ENCODE measurements at regions not wholly inside any gene's neighbourhood (a gene's known extent, or its start where the extent isn't known, plus 50 kb on each side); places are given as distances from the start of the nearest gene placed in this dataset.
"Not testable (repeated sequence)": the region's sequence is repeated elsewhere in the genome, so short reads cannot be mapped to it uniquely, and the experiment has no call there.

- H3K36me3 Mint-ChIP-seq (ENCODE audit: low read depth) = no peaks in the 10 kb centered on the region
Measured at GRCh38 chr2:144630459-144631215, 110.7 kb upstream of the ZEB2 start.

GRCh38 chr2:144629935-144630334 lies 110.0 kb upstream of the ZEB2 start:
- ATAC-seq (no peak), DNase-seq (no peak)
- no peaks in the 10 kb centered on the region for H3K9me3 ChIP-seq (ENCODE audit: control insufficient read depth, low read length, poor library complexity, severe bottlenecking)
- no peaks in the 10 kb centered on the region for H3K4me1 Mint-ChIP-seq
- no peaks in the 10 kb centered on the region for H3K36me3 Mint-ChIP-seq (ENCODE audit: low read depth)
- H3K27me3 Mint-ChIP-seq = peaks cover 18% of the 10 kb centered on the region
- H3K4me3 Mint-ChIP-seq = no peak overlapping the region
- H3K27ac Mint-ChIP-seq = no peak overlapping the region

More at GRCh38 chr2:144630459-144631215, 110.7 kb upstream of the ZEB2 start:
- Mint-ChIP-seq H3K27ac (no peak overlapping the region), H3K27me3 (peaks cover 14% of the 10 kb centered on the region), H3K4me1 (no peaks in the 10 kb centered on the region), H3K4me3 (peak overlapping the region; percentile 25)
- DNase-seq (no peak), ATAC-seq (no peak)
- H3K9me3 ChIP-seq (ENCODE audit: control insufficient read depth, low read length, poor library complexity, severe bottlenecking) = no peaks in the 10 kb centered on the region

DNA sequence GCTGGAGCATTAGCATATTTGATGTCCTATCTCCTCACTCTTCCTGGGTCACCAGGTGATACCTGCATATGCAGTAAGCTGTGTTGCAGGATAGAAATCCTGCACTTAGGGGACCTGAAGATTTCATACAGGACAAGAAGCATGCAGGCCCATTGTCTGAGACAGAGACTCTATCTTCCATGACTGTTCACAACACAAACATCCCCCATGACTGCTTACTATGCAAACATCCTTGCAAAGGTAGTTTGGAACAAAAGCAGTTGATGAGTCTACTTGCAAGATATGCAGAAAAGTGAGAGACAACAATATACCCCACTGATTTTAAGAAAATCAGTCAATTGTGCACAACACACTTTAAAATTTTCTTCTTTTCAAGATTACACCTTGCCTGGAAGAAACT lies 108.6 kb upstream of the ZEB2 start:
- peaks cover 19% of the 10 kb centered on the region for H3K27me3 Mint-ChIP-seq
- H3K4me3 Mint-ChIP-seq = no peak overlapping the region
- DNase-seq (no peak), ATAC-seq (no peak)
- no peak overlapping the region for H3K27ac Mint-ChIP-seq
- no peaks in the 10 kb centered on the region for H3K4me1 Mint-ChIP-seq
- H3K9me3 ChIP-seq (ENCODE audit: control insufficient read depth, low read length, poor library complexity, severe bottlenecking) = no peaks in the 10 kb centered on the region
- no peaks in the 10 kb centered on the region for H3K36me3 Mint-ChIP-seq (ENCODE audit: low read depth)

DNA sequence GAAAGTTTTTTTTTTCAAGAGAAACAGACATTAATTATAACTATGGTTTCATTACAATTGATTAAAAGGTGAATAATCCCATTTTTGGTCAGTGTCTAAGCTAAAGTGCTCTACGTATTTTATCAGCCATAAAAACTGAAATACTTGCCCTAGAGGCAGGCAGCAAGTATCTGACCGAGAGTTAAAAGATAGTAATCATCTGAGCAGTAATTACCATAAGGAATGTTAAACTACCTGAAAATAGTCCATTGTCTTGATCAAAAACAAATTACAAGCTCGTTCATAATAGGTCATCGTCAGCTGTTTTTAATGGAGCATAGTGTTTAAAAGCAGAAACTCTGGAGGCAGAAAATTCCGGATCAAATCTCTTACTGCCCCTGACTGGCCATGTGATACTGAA lies 105.7 kb upstream of the ZEB2 start:
- no peak overlapping the region for H3K4me3 Mint-ChIP-seq
- no peaks in the 10 kb centered on the region for H3K9me3 ChIP-seq (ENCODE audit: control insufficient read depth, low read length, poor library complexity, severe bottlenecking)
- no peaks in the 10 kb centered on the region for H3K4me1 Mint-ChIP-seq
- no peak overlapping the region for H3K27ac Mint-ChIP-seq
- no peaks in the 10 kb centered on the region for H3K36me3 Mint-ChIP-seq (ENCODE audit: low read depth)
- ATAC-seq = no peak
- peaks cover 19% of the 10 kb centered on the region for H3K27me3 Mint-ChIP-seq
- no peak for DNase-seq

GRCh38 chr2:144625226-144625625 lies 105.3 kb upstream of the ZEB2 start:
- no peaks in the 10 kb centered on the region for H3K4me1 Mint-ChIP-seq
- H3K36me3 Mint-ChIP-seq (ENCODE audit: low read depth) = no peaks in the 10 kb centered on the region
- DNase-seq = no peak
- H3K27me3 Mint-ChIP-seq = peaks cover 19% of the 10 kb centered on the region
- no peak overlapping the region for H3K27ac Mint-ChIP-seq
- ATAC-seq = no peak
- H3K4me3 Mint-ChIP-seq = no peak overlapping the region
- no peaks in the 10 kb centered on the region for H3K9me3 ChIP-seq (ENCODE audit: control insufficient read depth, low read length, poor library complexity, severe bottlenecking)

DNA sequence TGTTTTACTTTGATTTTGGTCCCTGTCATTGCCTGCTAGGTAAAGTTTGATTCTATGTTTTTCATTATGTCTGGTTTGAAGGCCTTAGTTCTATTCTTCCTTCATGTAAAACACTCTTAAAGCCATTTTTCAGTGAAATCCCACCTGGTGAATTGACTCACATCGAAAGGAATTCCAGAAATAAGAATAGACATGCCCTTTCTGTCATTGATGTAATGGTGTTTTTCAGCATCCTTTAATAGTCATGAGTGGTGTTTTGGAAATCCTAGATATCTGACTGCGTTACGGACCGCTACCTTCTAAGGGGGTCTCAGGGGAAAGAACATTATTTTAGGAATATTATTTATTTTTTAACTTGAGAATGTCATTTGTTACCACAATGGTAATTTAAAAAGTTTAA lies 104.5 kb upstream of the ZEB2 start:
- H3K27me3 Mint-ChIP-seq = peaks cover 19% of the 10 kb centered on the region
- no peaks in the 10 kb centered on the region for H3K36me3 Mint-ChIP-seq (ENCODE audit: low read depth)
- no peak for ATAC-seq
- H3K9me3 ChIP-seq (ENCODE audit: control insufficient read depth, low read length, poor library complexity, severe bottlenecking) = no peaks in the 10 kb centered on the region
- H3K4me1 Mint-ChIP-seq = peaks cover 3% of the 10 kb centered on the region
- DNase-seq = no peak
- no peak overlapping the region for H3K27ac Mint-ChIP-seq
- no peak overlapping the region for H3K4me3 Mint-ChIP-seq

DNA sequence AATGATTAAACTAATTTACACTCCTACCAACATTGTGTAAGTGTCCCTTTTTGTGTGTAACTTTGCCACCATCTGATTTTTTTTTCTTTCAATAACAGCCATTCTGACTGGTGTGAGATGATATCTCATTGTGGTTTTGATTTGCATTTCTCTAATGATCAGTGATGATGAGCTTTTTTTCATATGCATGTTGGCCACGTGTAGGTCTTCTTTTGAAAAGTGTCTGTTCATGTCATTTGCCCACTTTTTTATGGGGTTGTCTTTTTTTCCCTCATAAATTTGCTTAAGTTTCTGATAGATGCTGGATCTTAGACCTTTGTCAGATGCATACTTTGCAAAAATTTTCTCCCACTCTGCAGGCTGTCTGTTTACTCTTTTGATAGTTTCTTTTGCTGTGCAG lies 102.5 kb upstream of the ZEB2 start:
- not testable (repeated sequence) for H3K4me1 Mint-ChIP-seq; H3K9me3 ChIP-seq (ENCODE audit: control insufficient read depth, low read length, poor library complexity, severe bottlenecking); ATAC-seq; H3K36me3 Mint-ChIP-seq (ENCODE audit: low read depth); H3K27ac Mint-ChIP-seq; DNase-seq; H3K4me3 Mint-ChIP-seq
- H3K27me3 Mint-ChIP-seq = peaks cover 19% of the 10 kb centered on the region

- Mint-ChIP-seq H3K4me1 (peaks cover 3% of the 10 kb centered on the region), H3K36me3 (ENCODE audit: low read depth) (no peaks in the 10 kb centered on the region), H3K4me3 (no peak overlapping the region), H3K27me3 (peaks cover 11% of the 10 kb centered on the region), H3K27ac (no peak overlapping the region)
- no peaks in the 10 kb centered on the region for H3K9me3 ChIP-seq (ENCODE audit: control insufficient read depth, low read length, poor library complexity, severe bottlenecking)
- DNase-seq (no peak), ATAC-seq (no peak)
Measured at GRCh38 chr2:144621266-144621665, 101.3 kb upstream of the ZEB2 start.

GRCh38 chr2:144619760-144620159 lies 99.8 kb upstream of the ZEB2 start:
- Mint-ChIP-seq H3K27me3 (peaks cover 6% of the 10 kb centered on the region), H3K36me3 (ENCODE audit: low read depth) (no peaks in the 10 kb centered on the region), H3K4me1 (peaks cover 3% of the 10 kb centered on the region), H3K27ac (no peak overlapping the region), H3K4me3 (no peak overlapping the region)
- DNase-seq = no peak
- no peaks in the 10 kb centered on the region for H3K9me3 ChIP-seq (ENCODE audit: control insufficient read depth, low read length, poor library complexity, severe bottlenecking)
- ATAC-seq = no peak

GRCh38 chr2:144617171-144617570 lies 97.3 kb upstream of the ZEB2 start:
- H3K4me3 Mint-ChIP-seq; DNase-seq; H3K27me3 Mint-ChIP-seq; H3K36me3 Mint-ChIP-seq (ENCODE audit: low read depth); H3K4me1 Mint-ChIP-seq; H3K9me3 ChIP-seq (ENCODE audit: control insufficient read depth, low read length, poor library complexity, severe bottlenecking); H3K27ac Mint-ChIP-seq; ATAC-seq: not testable (repeated sequence)

GRCh38 chr2:144615866-144616565 lies 96.1 kb upstream of the ZEB2 start:
- H3K9me3 ChIP-seq (ENCODE audit: control insufficient read depth, low read length, poor library complexity, severe bottlenecking) = peaks cover 3% of the 10 kb centered on the region
- no peak for ATAC-seq
- Mint-ChIP-seq H3K27me3 (peaks cover 6% of the 10 kb centered on the region), H3K27ac (no peak overlapping the region), H3K36me3 (ENCODE audit: low read depth) (no peaks in the 10 kb centered on the region), H3K4me3 (no peak overlapping the region), H3K4me1 (peaks cover 3% of the 10 kb centered on the region)
- DNase-seq = no peak

- H3K4me3 Mint-ChIP-seq = no peak overlapping the region
- H3K4me1 Mint-ChIP-seq = peaks cover 2% of the 10 kb centered on the region
- no peaks in the 10 kb centered on the region for H3K36me3 Mint-ChIP-seq (ENCODE audit: low read depth)
- H3K27me3 Mint-ChIP-seq = peaks cover 4% of the 10 kb centered on the region
- H3K9me3 ChIP-seq (ENCODE audit: control insufficient read depth, low read length, poor library complexity, severe bottlenecking) = no peaks in the 10 kb centered on the region
- ATAC-seq (no peak), DNase-seq (no peak)
- no peak overlapping the region for H3K27ac Mint-ChIP-seq
Measured at GRCh38 chr2:144607891-144608521, 88.1 kb upstream of the ZEB2 start.

DNA sequence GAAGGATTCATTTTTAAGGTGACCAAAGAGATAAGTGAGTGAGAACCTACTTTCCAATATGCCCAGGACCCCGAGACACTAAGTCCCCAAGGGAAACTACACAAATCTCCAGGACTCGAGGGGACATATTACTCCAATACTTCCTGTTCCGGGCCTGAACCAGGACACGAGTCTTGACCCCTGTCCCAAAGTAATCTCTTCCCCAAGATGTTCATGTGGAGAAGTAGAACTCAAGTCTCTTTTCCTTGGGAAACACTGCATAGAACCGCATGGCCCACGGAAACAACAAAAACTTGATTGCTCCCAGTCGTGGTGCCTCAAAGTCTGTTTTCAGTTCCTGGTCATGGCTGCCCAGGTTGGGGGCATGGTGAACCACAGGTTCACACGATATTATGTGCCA lies 87.2 kb upstream of the ZEB2 start:
- ATAC-seq (no peak), DNase-seq (no peak)
- H3K4me3 Mint-ChIP-seq = no peak overlapping the region
- H3K4me1 Mint-ChIP-seq = peaks cover 2% of the 10 kb centered on the region
- H3K27ac Mint-ChIP-seq = no peak overlapping the region
- H3K36me3 Mint-ChIP-seq (ENCODE audit: low read depth) = no peaks in the 10 kb centered on the region
- H3K27me3 Mint-ChIP-seq = peaks cover 4% of the 10 kb centered on the region
- no peaks in the 10 kb centered on the region for H3K9me3 ChIP-seq (ENCODE audit: control insufficient read depth, low read length, poor library complexity, severe bottlenecking)
